Stimulated activated CD4-positive, alpha-beta T cell treated with anti-CD3 and anti-CD28 coated beads, Interleukin-12 subunit alpha, Interleukin-12 subunit beta, amount 100 ng/mL, for 48 hours (primary cell): ENCODE measurements at regions not wholly inside any gene's neighbourhood (a gene's known extent, or its start where the extent isn't known, plus 50 kb on each side); places are given as distances from the start of the nearest gene placed in this dataset.

Source experiments
- DNase-seq, 3 donors: peaks; one replicate each; pipeline ENCODE4 v3.0.0-alpha.2; 2020; ENCODE audit warnings: low read depth in 2 of 3, low spot score in 1 of 3

GRCh38 chr11:113528982-113529381 is 53.8 kb upstream of the DRD2 start:
- DNase-seq, result no peak

GRCh38 chr11:113526521-113526920 is 51.3 kb upstream of the DRD2 start:
- DNase-seq, result no peak
